Activated naive CD4-positive, alpha-beta T cell treated with anti-CD3 and anti-CD28 coated beads, Interleukin-2, amount 10 ng/mL, durations not matched to agents 7 days and 5 days (primary cell): ENCODE measurements at regions not wholly inside any gene's neighbourhood (a gene's known extent, or its start where the extent isn't known, plus 50 kb on each side); places are given as distances from the start of the nearest gene placed in this dataset.
"Not testable (repeated sequence)": the region's sequence is repeated elsewhere in the genome, so short reads cannot be mapped to it uniquely, and the experiment has no call there.

ENCODE experiments used
- CTCF ChIA-PET: fragments of 350-600 bp; sonication (Branson Sonifier 250); formaldehyde crosslinking; loops from one replicate; lab custom pipeline; 2021; ENCODE audit warnings: antibody characterized with exemption; lab: Charles Lee
- DNase-seq: peaks from one replicate; pipeline ENCODE4 v3.0.0-alpha.2; 2020
- H3K27ac Mint-ChIP-seq: one replicate; pipeline ENCODE4 v1.8.0; 2021; ENCODE audit warnings: mild to moderate bottlenecking, moderate library complexity, mixed read lengths
- H3K27me3 Mint-ChIP-seq: one replicate; pipeline ENCODE4 v1.8.0; 2021; ENCODE audit warnings: mild to moderate bottlenecking, mixed read lengths
- H3K36me3 Mint-ChIP-seq: one replicate; pipeline ENCODE4 v1.8.0; 2021; ENCODE audit warnings: mixed read lengths
- H3K4me1 Mint-ChIP-seq: one replicate; pipeline ENCODE4 v1.8.0; 2021; ENCODE audit warnings: mixed read lengths
- H3K4me3 Mint-ChIP-seq: one replicate; pipeline ENCODE4 v1.8.0; 2021; ENCODE audit warnings: mild to moderate bottlenecking, moderate library complexity, mixed read lengths
- H3K9me3 Mint-ChIP-seq: one replicate; pipeline ENCODE4 v1.8.0; 2021; ENCODE audit warnings: mixed read lengths

DNA sequence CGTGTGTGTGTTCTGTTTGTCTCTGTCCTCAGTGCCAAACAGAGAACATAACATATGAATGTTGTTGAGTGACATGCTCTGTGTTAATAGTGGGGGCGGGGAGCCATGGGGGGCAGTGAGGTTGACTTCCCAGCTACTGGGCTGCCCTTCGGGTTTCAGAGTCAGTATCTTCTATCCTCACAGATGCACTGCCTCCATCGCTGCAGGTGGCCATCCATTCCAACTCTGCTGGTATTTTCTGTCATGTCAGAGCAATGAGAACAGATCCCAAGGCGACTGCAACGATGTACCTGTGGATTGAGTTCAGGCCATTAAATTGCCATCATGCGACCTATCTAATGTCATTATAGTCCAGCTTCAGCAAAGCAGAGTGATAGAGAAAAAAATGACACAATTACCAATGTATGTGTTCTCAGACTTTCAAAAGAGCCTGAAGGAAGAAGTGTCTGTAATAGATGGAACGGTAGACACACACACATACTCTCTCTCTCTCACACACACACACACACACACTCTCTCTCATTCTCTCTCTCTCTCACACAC, 418.5 kb downstream of the RWDD3 start:
- H3K36me3 Mint-ChIP-seq: no peaks in the 10 kb centered on the region
- CTCF ChIA-PET: no interaction called here
- peaks cover 9% of the 10 kb centered on the region for H3K9me3 Mint-ChIP-seq
- DNase-seq: no peak
- H3K27ac Mint-ChIP-seq: no peak overlapping the region
- H3K4me3 Mint-ChIP-seq: no peak overlapping the region
- no peaks in the 10 kb centered on the region for H3K27me3 Mint-ChIP-seq
- no peaks in the 10 kb centered on the region for H3K4me1 Mint-ChIP-seq

DNA sequence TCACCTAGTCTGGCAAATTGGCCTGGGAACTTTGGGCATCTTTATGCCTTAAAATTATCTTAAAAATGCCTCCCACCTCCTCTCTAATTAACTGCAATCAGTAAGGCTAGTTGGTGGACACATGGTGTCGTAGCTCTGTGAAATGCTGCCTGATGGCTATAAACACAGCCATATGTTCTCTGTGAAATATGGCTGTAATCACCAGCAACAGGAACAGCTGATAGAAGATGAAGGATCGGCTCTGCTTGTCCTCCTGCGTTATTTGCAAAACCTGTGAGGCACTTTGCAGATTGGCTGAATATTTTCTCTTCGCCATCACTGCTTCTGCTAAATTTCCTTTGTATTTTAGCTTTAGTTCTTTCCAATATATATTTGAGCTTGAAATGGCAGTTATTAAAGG, 419.6 kb downstream of the RWDD3 start:
- peaks cover 6% of the 10 kb centered on the region for H3K9me3 Mint-ChIP-seq
- CTCF ChIA-PET: no interaction called here
- DNase-seq: no peak
- no peaks in the 10 kb centered on the region for H3K4me1 Mint-ChIP-seq
- H3K36me3 Mint-ChIP-seq: no peaks in the 10 kb centered on the region
- H3K27ac Mint-ChIP-seq: no peak overlapping the region
- no peak overlapping the region for H3K4me3 Mint-ChIP-seq
- H3K27me3 Mint-ChIP-seq: no peaks in the 10 kb centered on the region

DNA sequence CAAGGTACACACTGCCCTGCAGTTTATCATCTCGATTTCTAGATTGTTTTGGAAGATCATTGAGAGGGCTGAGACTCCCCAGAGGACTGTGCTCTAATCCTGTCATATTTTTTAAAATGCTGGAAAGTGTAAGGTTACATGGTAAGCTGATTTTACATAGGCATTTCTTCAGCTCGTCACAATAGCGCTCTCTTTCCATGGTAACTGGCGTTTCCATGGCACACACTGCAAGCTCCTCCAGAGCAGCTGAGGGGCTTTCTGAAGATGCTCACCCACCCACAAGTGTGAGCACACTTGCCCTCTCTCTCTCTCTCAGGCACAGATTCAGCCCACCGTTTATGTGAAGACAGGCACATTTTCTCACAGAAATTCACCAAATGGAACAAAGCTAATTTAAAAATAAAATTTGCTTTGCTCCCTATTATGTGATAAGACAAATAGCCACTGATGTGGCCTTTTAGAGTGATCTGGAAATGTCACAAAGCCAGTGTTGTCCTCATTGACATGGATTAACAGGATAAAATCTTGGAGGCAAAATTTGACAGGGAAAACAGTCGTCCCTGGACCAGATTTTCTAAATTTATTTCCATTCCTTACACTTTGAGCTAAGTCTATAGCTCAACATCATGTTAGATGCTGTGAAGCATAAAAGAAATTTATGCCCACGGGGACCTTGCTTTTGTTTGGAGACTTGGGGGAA, 421.5 kb downstream of the RWDD3 start:
- H3K36me3 Mint-ChIP-seq: no peaks in the 10 kb centered on the region
- no peak overlapping the region for H3K27ac Mint-ChIP-seq
- H3K4me3 Mint-ChIP-seq: no peak overlapping the region
- CTCF ChIA-PET: no interaction called here
- H3K27me3 Mint-ChIP-seq: no peaks in the 10 kb centered on the region
- H3K9me3 Mint-ChIP-seq: peaks cover 6% of the 10 kb centered on the region
- H3K4me1 Mint-ChIP-seq: no peaks in the 10 kb centered on the region
- no peak for DNase-seq

DNA sequence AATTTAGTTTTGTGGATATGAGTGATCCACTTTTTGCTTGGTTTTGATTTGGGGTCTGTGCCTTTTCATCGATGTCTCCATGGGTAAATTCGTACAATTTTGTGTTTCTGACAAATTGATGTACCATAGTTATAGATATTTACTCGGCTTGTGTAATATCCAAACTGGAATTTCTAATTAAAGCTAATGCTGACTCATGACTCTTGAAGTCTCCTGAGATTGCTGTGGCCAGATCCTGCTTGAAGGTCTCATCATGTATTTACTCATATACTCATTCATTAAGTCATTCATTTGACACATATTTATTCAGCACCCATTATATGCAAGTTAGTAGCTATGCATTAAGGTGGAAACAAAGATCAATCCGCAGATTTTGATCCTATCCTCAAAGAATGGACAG, 423.2 kb downstream of the RWDD3 start:
- no peak for DNase-seq
- Mint-ChIP-seq H3K36me3 (no peaks in the 10 kb centered on the region), H3K27me3 (no peaks in the 10 kb centered on the region), H3K9me3 (peaks cover 9% of the 10 kb centered on the region), H3K27ac (no peak overlapping the region), H3K4me3 (no peak overlapping the region), H3K4me1 (no peaks in the 10 kb centered on the region)
- CTCF ChIA-PET: no interaction called here

DNA sequence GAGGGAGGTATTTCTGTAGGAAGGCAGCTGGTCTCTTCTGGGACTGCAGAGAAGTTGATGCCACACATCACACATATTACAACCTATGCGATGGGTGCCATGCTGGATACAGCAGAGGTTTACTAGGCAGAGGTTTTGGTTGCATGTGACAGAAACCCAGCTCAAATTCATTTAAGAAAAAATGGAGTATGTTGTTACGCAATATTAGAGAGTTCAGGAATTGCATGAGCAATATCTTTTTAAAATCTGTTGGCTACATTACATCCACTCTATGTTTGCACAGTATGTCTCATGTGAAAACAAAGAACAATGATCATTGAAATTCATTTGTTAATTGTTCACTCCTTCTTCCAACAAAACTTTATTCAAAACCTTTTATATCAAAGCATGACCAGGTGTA, 425.2 kb downstream of the RWDD3 start:
- no peak for DNase-seq
- Mint-ChIP-seq H3K27me3 (no peaks in the 10 kb centered on the region), H3K36me3 (no peaks in the 10 kb centered on the region), H3K27ac (no peak overlapping the region), H3K9me3 (peaks cover 11% of the 10 kb centered on the region), H3K4me1 (no peaks in the 10 kb centered on the region), H3K4me3 (no peak overlapping the region)
- CTCF ChIA-PET: no interaction called here

DNA sequence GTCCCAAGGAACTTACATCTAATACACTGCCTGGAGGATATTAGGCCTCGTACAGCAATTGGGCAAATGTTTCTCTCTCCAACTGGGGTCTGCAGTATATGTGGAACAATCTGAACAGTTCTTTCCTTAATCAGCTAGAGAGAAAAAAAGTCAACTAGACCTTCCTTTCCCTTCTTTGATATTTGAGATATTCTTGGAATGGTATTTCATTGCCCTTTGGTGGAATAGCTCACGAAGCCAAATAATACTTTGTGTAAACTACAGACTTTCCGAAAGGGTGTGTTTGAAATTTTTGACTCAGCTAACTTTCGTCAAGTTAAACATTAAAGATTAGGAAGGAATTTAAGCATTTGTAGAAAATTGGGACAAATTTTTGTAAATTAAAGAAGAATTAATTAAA, 425.6 kb downstream of the RWDD3 start:
- Mint-ChIP-seq H3K9me3 (peaks cover 11% of the 10 kb centered on the region), H3K27ac (no peak overlapping the region), H3K36me3 (no peaks in the 10 kb centered on the region), H3K4me3 (no peak overlapping the region), H3K4me1 (no peaks in the 10 kb centered on the region), H3K27me3 (no peaks in the 10 kb centered on the region)
- no peak for DNase-seq
- CTCF ChIA-PET: no interaction called here

DNA sequence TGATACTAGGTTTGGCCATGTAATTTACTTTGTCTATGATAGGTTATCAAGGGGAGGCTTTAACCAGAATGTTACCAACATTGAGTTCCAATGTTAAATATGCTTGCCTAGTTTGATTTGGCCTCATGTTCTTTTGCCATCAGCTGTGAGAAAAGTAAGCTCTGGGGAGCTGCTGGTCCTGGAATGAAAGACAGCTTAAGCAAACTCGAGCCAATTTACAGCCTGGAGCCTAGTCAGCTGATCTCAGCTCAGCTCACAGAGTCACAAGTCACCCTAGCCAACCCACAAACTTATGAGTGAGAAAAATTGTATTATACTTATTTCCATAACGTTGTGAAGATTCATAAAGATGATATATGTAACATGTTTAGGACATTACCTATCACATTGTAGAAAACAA, 426.7 kb downstream of the RWDD3 start:
- no peak for DNase-seq
- Mint-ChIP-seq H3K27ac (no peak overlapping the region), H3K4me1 (no peaks in the 10 kb centered on the region), H3K27me3 (no peaks in the 10 kb centered on the region), H3K36me3 (no peaks in the 10 kb centered on the region), H3K4me3 (no peak overlapping the region), H3K9me3 (peaks cover 11% of the 10 kb centered on the region)
- CTCF ChIA-PET: no interaction called here

DNA sequence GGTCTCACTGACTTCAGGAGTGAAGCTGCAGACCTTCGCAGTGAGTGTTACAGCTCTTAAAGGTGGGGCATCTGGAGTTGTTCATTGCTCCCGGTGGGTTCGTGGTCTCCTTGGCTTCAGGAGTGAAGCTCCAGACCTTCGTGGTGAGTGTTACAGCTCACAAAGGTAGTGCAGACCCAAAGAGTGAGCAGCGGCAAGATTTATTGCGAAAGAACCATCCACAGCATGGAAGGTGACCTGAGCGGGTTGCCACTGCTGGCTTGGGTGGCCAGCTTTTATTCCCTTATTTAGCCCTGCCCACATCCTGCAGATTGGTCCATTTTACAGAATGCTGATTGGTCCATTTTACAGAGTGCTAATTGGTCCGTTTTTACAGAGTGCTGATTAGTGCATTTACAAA, 429.5 kb downstream of the RWDD3 start:
- H3K4me3 Mint-ChIP-seq, CTCF ChIA-PET, H3K27ac Mint-ChIP-seq: not testable (repeated sequence)

DNA sequence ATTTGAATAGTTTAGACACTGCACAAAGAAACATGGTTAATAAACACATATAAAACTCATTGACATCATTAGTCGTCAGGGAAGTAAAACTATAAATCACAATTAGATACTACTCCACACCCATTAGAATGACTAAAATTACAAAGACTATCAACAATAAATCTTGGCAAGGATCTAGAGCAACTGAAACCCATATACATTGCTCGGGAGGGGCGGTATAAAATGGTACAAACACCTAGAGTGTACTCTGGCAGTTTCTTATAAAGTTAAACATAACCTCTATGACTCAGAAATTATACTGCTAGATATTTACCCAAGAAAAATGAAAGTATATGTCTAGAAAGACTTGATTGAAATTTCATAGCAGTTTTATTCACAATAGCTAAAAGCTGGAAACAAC, 434.2 kb downstream of the RWDD3 start:
- Mint-ChIP-seq H3K27ac (no peak overlapping the region), H3K4me1 (no peaks in the 10 kb centered on the region), H3K4me3 (no peak overlapping the region), H3K9me3 (peaks cover 5% of the 10 kb centered on the region), H3K27me3 (no peaks in the 10 kb centered on the region), H3K36me3 (no peaks in the 10 kb centered on the region)
- no peak for DNase-seq
- CTCF ChIA-PET: no interaction called here

More for the DNA sequence above, 429.5 kb downstream of the RWDD3 start:
- not testable (repeated sequence) for H3K27me3 Mint-ChIP-seq, DNase-seq, H3K36me3 Mint-ChIP-seq, H3K4me1 Mint-ChIP-seq
- peaks cover 10% of the 10 kb centered on the region for H3K9me3 Mint-ChIP-seq

DNA sequence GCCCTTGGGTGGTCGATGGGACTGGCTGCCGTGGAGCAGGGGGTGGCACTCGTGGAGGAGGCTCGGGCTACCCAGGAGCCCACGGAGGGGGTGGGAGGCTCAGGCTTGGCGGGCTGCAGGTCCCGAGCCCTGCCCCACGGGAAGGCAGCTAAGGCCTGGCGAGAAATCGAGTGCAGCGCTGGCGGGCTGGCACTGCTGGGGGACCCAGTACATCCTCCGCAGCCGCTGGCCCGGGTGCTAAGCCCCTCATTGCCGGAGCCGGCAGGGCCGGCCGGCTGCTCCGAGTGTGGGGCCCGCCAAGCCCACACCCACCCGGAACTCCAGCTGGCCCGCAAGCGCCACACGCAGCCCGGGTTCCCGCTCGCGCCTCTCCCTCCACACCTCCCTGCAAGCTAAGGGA, 435.6 kb downstream of the RWDD3 start:
- CTCF ChIA-PET, H3K4me1 Mint-ChIP-seq: not testable (repeated sequence)

DNA sequence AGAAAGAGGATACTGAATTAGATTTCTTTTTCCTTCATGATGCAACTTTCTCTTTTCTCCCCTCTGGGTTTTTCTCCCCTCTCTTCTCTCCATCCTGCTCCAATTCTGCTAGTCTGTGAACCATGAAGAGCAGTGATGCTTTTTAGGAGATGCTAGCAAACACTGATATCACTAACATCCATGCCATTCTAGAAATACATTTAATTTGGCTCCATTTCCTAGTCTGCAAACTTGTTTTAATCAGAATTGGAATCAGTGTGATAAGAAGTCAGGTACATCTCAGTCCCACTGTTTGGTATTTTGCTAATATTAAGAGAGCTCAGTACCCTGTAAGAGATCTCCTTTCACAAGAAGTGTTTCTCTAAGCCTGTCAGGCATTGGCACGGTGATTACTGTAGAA, 437.1 kb downstream of the RWDD3 start:
- no peaks in the 10 kb centered on the region for H3K4me1 Mint-ChIP-seq
- H3K36me3 Mint-ChIP-seq: no peaks in the 10 kb centered on the region
- no peak overlapping the region for H3K4me3 Mint-ChIP-seq
- H3K9me3 Mint-ChIP-seq: peaks cover 3% of the 10 kb centered on the region
- no peak overlapping the region for H3K27ac Mint-ChIP-seq
- no peaks in the 10 kb centered on the region for H3K27me3 Mint-ChIP-seq
- CTCF ChIA-PET: no interaction called here
- DNase-seq: no peak

More for the DNA sequence above, 435.6 kb downstream of the RWDD3 start:
- H3K9me3 Mint-ChIP-seq, H3K27ac Mint-ChIP-seq, H3K27me3 Mint-ChIP-seq, DNase-seq, H3K36me3 Mint-ChIP-seq, H3K4me3 Mint-ChIP-seq: not testable (repeated sequence)

DNA sequence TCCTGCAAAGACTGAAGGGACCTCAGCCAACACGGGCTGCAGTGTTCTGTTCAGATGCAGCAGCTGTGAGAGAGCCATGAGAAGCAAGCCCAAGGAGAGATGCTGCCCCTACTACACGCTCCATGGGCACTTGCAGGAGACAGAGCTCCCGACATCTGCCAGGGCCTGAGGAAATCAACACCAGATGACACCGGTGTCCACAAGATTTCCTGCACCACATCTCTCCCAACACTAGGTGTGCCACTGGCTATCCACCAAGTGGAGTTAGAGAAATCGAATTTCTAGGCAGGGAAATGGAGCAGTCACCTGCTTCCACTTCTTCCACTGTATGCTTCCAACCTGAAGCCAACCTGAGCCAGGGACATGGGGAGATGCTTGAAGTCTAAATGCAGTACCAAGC, 445.3 kb downstream of the RWDD3 start:
- no peaks in the 10 kb centered on the region for H3K36me3 Mint-ChIP-seq
- H3K27ac Mint-ChIP-seq: no peak overlapping the region
- H3K4me1 Mint-ChIP-seq: no peaks in the 10 kb centered on the region
- peaks cover 2% of the 10 kb centered on the region for H3K9me3 Mint-ChIP-seq
- no peak for DNase-seq
- CTCF ChIA-PET: interaction anchor here (0.6 kb wide), 1 partner anchor 340 kb away, joined by 3 read pairs; no protein-coding TSS in a partner anchor
- H3K27me3 Mint-ChIP-seq: no peaks in the 10 kb centered on the region
- H3K4me3 Mint-ChIP-seq: no peak overlapping the region

DNA sequence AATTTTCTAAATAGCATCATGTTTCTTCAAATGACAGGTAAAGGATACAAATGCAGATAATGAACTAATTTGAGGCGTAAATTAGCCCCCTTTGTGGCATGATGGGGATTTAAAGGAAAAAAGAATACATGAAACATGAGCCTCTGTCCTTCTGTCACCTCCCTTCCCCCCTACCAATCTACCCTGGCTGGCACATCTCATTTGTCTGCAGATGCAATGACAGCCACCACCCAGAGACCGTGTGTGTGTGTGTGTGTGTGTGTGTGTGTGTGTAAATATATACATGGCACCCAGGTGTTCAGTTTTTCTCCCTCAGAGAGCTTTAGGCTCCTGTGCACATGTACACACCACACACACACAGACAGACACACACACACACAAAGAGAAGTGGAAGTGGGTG, 451.1 kb downstream of the RWDD3 start:
- Mint-ChIP-seq H3K4me3 (no peak overlapping the region), H3K9me3 (peaks cover 4% of the 10 kb centered on the region), H3K27ac (no peak overlapping the region), H3K36me3 (no peaks in the 10 kb centered on the region), H3K27me3 (no peaks in the 10 kb centered on the region), H3K4me1 (no peaks in the 10 kb centered on the region)
- CTCF ChIA-PET: interaction anchor here (0.5 kb wide), 1 partner anchor 27 kb away, joined by 3 read pairs; no protein-coding TSS in a partner anchor
- DNase-seq: no peak

DNA sequence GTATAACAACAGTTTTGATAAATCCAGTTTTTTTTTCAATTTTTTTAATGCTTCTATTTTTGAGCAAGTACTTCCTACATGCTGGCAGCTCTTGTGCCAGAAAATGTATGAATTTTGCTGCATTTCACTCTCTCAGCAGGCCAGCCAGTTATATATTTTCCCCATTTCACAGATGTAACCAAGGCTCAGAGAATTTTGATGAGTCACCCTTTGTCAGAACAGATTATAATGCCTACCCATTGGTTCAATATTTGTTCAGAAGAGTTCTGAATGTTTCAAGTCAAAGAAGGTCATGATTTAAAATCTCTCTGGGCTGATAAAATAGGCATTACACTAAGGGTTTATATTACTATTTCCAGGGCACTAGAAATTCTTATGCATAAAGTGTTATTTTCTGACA, 452.2 kb downstream of the RWDD3 start:
- H3K4me3 Mint-ChIP-seq: no peak overlapping the region
- H3K36me3 Mint-ChIP-seq: no peaks in the 10 kb centered on the region
- H3K27ac Mint-ChIP-seq: no peak overlapping the region
- CTCF ChIA-PET: no interaction called here
- peaks cover 3% of the 10 kb centered on the region for H3K9me3 Mint-ChIP-seq
- H3K27me3 Mint-ChIP-seq: no peaks in the 10 kb centered on the region
- DNase-seq: no peak
- no peaks in the 10 kb centered on the region for H3K4me1 Mint-ChIP-seq

DNA sequence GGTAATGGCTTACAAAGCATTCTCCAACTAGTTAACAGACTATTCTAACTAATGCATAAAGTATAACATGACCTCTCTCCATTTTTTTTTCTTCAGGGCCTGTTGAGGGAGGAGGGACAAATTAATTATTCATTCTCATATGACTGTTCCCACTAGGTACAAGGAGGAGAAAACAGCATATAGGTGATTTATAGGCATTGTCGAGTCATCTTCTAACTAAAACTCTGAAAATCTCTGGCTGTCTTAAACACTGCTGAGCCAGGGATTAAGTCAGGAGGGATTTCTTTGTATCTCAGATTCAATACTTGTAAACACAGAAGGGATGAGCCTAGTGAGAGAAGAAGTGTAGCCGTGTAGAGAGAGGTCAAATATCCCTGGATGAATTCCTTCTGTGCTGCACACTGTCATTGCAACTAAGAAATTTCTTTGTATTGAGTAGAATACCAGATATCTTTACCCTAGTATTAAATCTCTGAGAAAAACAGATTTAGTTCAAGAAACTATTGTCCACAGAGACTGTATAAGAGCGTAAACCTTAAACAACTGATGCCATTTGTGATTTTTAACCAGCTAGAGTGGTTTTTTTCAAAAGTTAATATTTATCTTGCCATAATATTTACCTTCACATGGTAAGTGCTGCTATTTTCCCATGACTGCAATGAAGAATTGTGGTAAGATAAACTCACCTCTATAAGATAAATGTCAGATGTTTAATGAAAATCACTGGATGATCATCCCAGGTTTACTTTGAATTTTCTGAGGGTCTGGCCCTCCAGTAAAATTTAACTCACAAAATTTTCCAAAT, 465.3 kb downstream of the RWDD3 start:
- peaks cover 17% of the 10 kb centered on the region for H3K9me3 Mint-ChIP-seq
- CTCF ChIA-PET: no interaction called here
- no peak for DNase-seq
- H3K27ac Mint-ChIP-seq: peak overlapping the region; percentile 65
- no peaks in the 10 kb centered on the region for H3K27me3 Mint-ChIP-seq
- no peak overlapping the region for H3K4me3 Mint-ChIP-seq
- H3K36me3 Mint-ChIP-seq: no peaks in the 10 kb centered on the region
- no peaks in the 10 kb centered on the region for H3K4me1 Mint-ChIP-seq
